H1 (cell line): ENCODE measurements at regions not wholly inside any gene's neighbourhood (a gene's known extent, or its start where the extent isn't known, plus 50 kb on each side); places are given as distances from the start of the nearest gene placed in this dataset.

Experiments
- ASH2L ChIP-seq: fragments of 200-600, 300-600 bp; sonication (generic); IDR thresholded peaks from one replicate; pipeline ENCODE4 v1.7.1; 2017; ENCODE audit warnings: low read length
- CHD7 ChIP-seq: fragments of 300-600 bp; sonication (generic); IDR thresholded peaks from 2 replicates; pipeline ENCODE4 v1.7.1; 2012; ENCODE audit warnings: low read length, moderate library complexity, mild to moderate bottlenecking, inconsistent platforms; ENCODE audit not compliant: insufficient replicate concordance
- GABPA ChIP-seq: IDR thresholded peaks from 2 replicates; pipeline ENCODE4 v1.6.1; 2011; ENCODE audit warnings: mild to moderate bottlenecking, low read length, moderate library complexity, borderline replicate concordance; ENCODE audit not compliant: insufficient read depth
- GTF2F1 ChIP-seq: IDR thresholded peaks from 2 replicates; pipeline ENCODE4 v1.6.1; 2012; ENCODE audit warnings: low read depth, low read length, improper control_type of control experiment, borderline replicate concordance
- RFX5 ChIP-seq: IDR thresholded peaks from 2 replicates; pipeline ENCODE4 v1.6.1; 2011; ENCODE audit warnings: low read depth, low read length, improper control_type of control experiment, borderline replicate concordance
- RNF2 ChIP-seq: fragments of 200-900, 300-1000 bp; sonication (generic); IDR thresholded peaks from 2 replicates; pipeline ENCODE4 v1.7.1; 2016; ENCODE audit warnings: borderline replicate concordance, low read depth, mild to moderate bottlenecking, antibody characterized with exemption, low read length; ENCODE audit not compliant: poor library complexity, severe bottlenecking; ENCODE audit errors: missing control alignments
- SAP30 ChIP-seq: fragments of 300-600 bp; sonication (generic); IDR thresholded peaks from 2 replicates; pipeline ENCODE4 v1.7.1; 2012; ENCODE audit warnings: low read length, moderate library complexity, mild to moderate bottlenecking, inconsistent platforms; ENCODE audit not compliant: insufficient read depth, insufficient replicate concordance
- SIRT6 ChIP-seq: IDR thresholded peaks from one replicate; pipeline ENCODE4 v1.7.1; 2012; ENCODE audit warnings: low read length, inconsistent platforms
- SP2 ChIP-seq: IDR thresholded peaks from 2 replicates; pipeline ENCODE4 v1.6.1; 2012; ENCODE audit warnings: mild to moderate bottlenecking, low read length, inconsistent platforms
- YY1 ChIP-seq: IDR thresholded peaks from 2 replicates; pipeline ENCODE4 v1.6.1; 2011; ENCODE audit warnings: low read depth, mild to moderate bottlenecking, low read length
- TF ChIP-seq, protein P1 (sequence below): IDR thresholded peaks from 2 replicates; pipeline ENCODE4 v1.6.1; 2011; ENCODE audit warnings: low read length, improper control_type of control experiment

DNA sequence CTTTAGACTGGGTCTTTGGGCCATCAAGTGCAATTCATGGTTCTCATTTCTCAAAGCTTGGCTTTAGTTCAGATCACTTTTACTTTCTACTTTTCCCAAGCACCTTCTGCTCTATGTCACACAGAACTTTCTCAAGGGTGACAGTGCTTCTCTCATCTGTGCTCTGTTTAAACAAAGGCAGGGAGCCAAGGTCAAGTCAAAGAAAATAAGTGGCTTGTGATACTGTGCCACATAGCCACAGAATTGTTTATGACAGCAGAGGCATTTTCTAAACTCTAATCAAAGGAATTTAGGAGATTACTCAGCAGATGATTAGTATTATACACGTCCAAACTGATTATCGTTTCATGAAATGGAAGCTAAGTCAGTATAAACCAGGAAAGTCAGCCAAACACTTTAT lies 348.0 kb downstream of the HDGFL1 start (continued):
- TF ChIP-seq CHD7 (no peak), ASH2L (no peak), GABPA (no peak), RFX5 (no peak), SIRT6 (no peak), GTF2F1 (no peak), YY1 (no peak), RNF2 (no peak), SP2 (no peak), SAP30 (no peak)
- TF ChIP-seq, protein P1, sequence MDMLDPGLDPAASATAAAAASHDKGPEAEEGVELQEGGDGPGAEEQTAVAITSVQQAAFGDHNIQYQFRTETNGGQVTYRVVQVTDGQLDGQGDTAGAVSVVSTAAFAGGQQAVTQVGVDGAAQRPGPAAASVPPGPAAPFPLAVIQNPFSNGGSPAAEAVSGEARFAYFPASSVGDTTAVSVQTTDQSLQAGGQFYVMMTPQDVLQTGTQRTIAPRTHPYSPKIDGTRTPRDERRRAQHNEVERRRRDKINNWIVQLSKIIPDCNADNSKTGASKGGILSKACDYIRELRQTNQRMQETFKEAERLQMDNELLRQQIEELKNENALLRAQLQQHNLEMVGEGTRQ: no peak
